PFSK-1 (cell line): ENCODE measurements at regions not wholly inside any gene's neighbourhood (a gene's known extent, or its start where the extent isn't known, plus 50 kb on each side); places are given as distances from the start of the nearest gene placed in this dataset.
A peak's percentile ranks its signal among the peaks of the same experiment; 100 is the strongest.

Source experiments
- FOXP2 ChIP-seq: optimal IDR thresholded peaks from 2 replicates; pipeline ENCODE3; 2011; ENCODE audit warnings: borderline replicate concordance, control low read depth, inconsistent platforms; ENCODE audit not compliant: insufficient read depth; ENCODE audit errors: extremely low read length, extremely low read depth
- POLR2AphosphoS5 ChIP-seq: IDR thresholded peaks from 2 replicates; pipeline ENCODE4 v1.6.1; 2012; ENCODE audit warnings: low read depth, mild to moderate bottlenecking, control low read depth, low read length, moderate library complexity
- REST ChIP-seq, 2 experiments: IDR thresholded peaks; 2 replicates each; pipeline versions ENCODE4 v1.6.1 to v1.8.0; 2011 to 2012; ENCODE audit warnings: low read depth in 2 of 2, low read length in 2 of 2, control low read depth in 1 of 2, inconsistent platforms in 1 of 2, mild to moderate bottlenecking in 1 of 2, moderate library complexity in 1 of 2; ENCODE audit not compliant: insufficient read depth in 1 of 2
- SIN3A ChIP-seq: IDR thresholded peaks from 2 replicates; pipeline ENCODE4 v1.6.1; 2012; ENCODE audit warnings: mild to moderate bottlenecking, low read length, moderate library complexity, borderline replicate concordance; ENCODE audit not compliant: insufficient read depth
- TAF1 ChIP-seq: IDR thresholded peaks from 2 replicates; pipeline ENCODE4 v1.6.1; 2012; ENCODE audit warnings: low read length, control low read depth, borderline replicate concordance; ENCODE audit not compliant: insufficient read depth

GRCh38 chr2:145194673-145195072 is 674.8 kb upstream of the ZEB2 start:
- TF ChIP-seq REST (IDR thresholded peaks at IDR 0.05; ENCODE audit: insufficient read depth in 1 of 2, low read depth in 2 of 2, low read length in 2 of 2) (no peak), TAF1 (no peak)

- no peak for TF ChIP-seq POLR2AphosphoS5
Measured at GRCh38 chr2:145190031-145190703, 670.2 kb upstream of the ZEB2 start.

- no peak for TF ChIP-seq FOXP2
- TF ChIP-seq REST (IDR thresholded peaks at IDR 0.05; ENCODE audit: insufficient read depth in 1 of 2, low read depth in 2 of 2, low read length in 2 of 2): no peak
- TF ChIP-seq POLR2AphosphoS5: no peak
- TF ChIP-seq SIN3A: no peak
- no peak for TF ChIP-seq TAF1
Measured at GRCh38 chr2:145186303-145186702, 666.4 kb upstream of the ZEB2 start.

GRCh38 chr2:145185696-145186095 is 665.8 kb upstream of the ZEB2 start:
- peak; percentile 45 for TF ChIP-seq FOXP2
- TF ChIP-seq REST (IDR thresholded peaks at IDR 0.05; ENCODE audit: insufficient read depth in 1 of 2, low read depth in 2 of 2, low read length in 2 of 2): no peak

GRCh38 chr2:145184741-145185651 is 665.1 kb upstream of the ZEB2 start:
- TF ChIP-seq TAF1: no peak
- no peak for TF ChIP-seq POLR2AphosphoS5
- TF ChIP-seq REST (IDR thresholded peaks at IDR 0.05; ENCODE audit: insufficient read depth in 1 of 2, low read depth in 2 of 2, low read length in 2 of 2): no peak
- TF ChIP-seq FOXP2: no peak
- no peak for TF ChIP-seq SIN3A
